ENCODE measurements at regions not wholly inside any gene's neighbourhood (a gene's known extent, or its start where the extent isn't known, plus 50 kb on each side); places are given as distances from the start of the nearest gene placed in this dataset.
"Not testable (repeated sequence)": the region's sequence is repeated elsewhere in the genome, so short reads cannot be mapped to it uniquely, and the experiment has no call there.

- no peak for DNase-seq (ENCODE audit: extremely low read depth in 1 of 11, low read depth in 9 of 11, low spot score in 4 of 11)
Measured at GRCh38 chr16:86733546-86734254, 155.4 kb downstream of the FOXL1 start.

DNA sequence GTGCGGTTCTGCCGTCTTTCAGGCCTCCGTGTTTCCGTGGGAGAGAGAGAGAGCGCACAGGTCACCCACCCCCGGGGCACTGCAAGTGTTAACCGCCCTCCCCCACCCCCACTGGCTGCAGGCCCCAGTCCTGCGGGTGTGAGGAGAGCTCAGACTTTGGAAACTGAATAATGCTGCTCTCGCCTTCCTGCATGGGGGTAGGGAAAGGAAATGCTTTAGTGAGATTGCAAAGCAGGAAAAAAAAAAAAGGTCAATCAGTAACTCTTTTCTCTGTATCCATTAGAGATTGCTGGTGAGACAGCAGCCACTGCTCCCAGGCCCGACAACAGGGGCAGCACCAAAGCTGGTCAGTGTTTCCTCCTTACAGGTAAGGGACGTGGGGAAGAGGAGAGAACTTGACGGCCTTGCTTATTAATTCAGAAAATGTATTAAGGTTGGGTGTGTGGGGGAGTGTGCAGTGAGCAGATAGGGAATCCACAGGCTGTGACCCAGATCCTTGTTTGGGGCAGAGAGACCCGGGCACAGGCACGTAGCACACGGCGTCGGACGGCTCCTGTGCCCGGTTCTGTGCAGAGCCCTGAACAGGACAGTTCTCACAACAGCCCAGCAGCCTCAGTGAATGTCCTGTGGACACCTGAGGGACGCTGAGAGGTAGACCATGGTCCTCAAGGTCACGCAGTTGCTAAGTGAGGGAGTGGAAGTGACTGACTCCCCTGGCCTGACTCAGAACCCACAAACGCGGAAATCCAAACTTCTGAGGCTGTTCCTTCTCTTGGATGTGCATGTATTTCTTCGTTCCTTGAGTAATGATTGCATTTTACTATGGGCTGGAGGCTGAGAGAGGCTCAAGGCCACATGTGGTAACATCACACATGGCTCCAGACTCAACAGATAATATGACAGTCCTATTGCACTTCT is 156.5 kb downstream of the FOXL1 start:
- peak in 2 of 11 donors; percentile 19 to 43 for DNase-seq (ENCODE audit: extremely low read depth in 1 of 11, low read depth in 9 of 11, low spot score in 4 of 11)

GRCh38 chr16:86735727-86736126 is 157.4 kb downstream of the FOXL1 start:
- no peak for DNase-seq (ENCODE audit: extremely low read depth in 1 of 11, low read depth in 9 of 11, low spot score in 4 of 11)

GRCh38 chr16:86736502-86736901 is 158.2 kb downstream of the FOXL1 start:
- no peak for DNase-seq (ENCODE audit: extremely low read depth in 1 of 11, low read depth in 9 of 11, low spot score in 4 of 11)

GRCh38 chr16:86737083-86737482 is 158.7 kb downstream of the FOXL1 start:
- no peak for DNase-seq (ENCODE audit: extremely low read depth in 1 of 11, low read depth in 9 of 11, low spot score in 4 of 11)

DNA sequence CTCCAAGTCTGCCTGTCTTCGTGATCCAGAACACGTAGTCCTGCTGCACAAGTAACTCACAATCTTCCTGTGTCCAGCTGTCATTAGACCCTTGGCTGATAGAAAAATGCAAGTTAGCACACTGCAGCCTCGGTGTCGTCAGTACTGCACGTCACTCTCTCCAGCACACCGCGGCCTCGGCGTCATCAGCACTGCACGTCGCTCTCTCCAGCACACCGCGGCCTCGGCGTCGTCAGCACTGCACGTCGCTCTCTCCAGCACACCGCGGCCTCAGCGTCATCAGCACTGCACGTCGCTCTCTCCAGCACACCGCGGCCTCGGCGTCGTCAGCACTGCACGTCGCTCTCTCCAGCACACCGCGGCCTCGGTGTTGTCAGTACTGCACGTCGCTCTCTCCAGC is 160.0 kb downstream of the FOXL1 start:
- DNase-seq (ENCODE audit: extremely low read depth in 1 of 11, low read depth in 9 of 11, low spot score in 4 of 11): not testable (repeated sequence)

DNA sequence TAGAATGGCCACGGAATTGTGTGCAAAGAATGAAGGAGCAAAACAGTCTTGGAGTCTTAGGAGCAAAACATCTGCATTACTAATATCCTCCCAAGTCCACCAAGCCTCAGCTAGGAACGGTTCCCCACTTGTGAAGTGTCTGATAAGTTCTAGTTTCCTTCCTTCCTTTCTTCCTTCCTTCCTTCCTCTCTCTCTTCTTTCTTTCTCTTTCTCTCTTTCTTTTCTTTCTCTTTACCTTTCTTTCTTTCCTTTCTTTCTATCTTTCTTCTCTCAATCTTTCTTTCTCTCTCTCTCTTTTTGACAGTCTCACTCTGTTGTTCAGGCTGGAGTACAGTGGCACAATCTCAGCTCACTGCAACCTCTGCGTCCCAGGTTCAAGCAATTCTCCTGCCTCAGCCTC is 160.8 kb downstream of the FOXL1 start:
- no peak for DNase-seq (ENCODE audit: extremely low read depth in 1 of 11, low read depth in 9 of 11, low spot score in 4 of 11)

DNA sequence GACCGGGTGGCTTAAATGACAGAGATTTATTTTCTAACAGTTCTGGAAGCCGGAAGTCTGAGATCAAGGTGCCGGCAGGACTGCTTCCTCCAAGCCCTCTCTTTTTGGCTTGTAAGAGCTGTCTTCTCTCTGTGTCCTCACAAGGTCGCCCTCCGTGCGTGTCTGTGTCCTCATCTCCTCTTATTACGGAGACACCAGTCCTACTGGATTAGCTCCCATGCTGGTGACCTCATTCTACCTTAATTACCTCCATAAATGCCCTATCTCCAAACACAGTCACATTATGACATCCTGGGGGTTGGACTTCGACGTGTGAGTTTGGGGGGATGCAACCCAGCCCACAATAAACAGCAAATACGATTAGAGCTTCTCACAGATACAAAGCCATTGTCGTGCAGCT is 161.5 kb downstream of the FOXL1 start:
- DNase-seq (ENCODE audit: extremely low read depth in 1 of 11, low read depth in 9 of 11, low spot score in 4 of 11): no peak

DNA sequence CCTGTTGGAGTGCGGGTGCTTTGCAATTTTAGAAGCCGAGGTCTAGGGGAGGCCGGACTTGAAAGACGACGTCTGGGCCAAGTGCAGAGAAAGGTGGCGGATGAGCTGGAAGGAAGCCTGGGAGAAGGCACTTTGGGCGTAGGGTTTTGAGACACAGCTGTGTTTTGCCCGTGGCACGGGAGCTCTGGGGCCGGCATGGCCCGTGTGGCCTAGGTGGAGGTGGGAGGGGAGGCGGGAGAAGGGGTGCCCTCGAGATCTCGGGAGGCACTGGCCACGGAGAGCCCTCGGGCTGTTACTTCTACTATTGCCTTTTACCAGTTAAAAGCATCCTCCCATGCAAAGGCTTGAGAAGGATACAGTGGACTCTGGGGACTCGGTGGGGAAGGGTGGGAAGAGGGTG is 161.9 kb downstream of the FOXL1 start:
- no peak for DNase-seq (ENCODE audit: extremely low read depth in 1 of 11, low read depth in 9 of 11, low spot score in 4 of 11)

- DNase-seq (ENCODE audit: extremely low read depth in 1 of 11, low read depth in 9 of 11, low spot score in 4 of 11): peak; percentile 66 to 86 (median 75)
Measured at GRCh38 chr16:86740906-86741799, 162.8 kb downstream of the FOXL1 start.

DNA sequence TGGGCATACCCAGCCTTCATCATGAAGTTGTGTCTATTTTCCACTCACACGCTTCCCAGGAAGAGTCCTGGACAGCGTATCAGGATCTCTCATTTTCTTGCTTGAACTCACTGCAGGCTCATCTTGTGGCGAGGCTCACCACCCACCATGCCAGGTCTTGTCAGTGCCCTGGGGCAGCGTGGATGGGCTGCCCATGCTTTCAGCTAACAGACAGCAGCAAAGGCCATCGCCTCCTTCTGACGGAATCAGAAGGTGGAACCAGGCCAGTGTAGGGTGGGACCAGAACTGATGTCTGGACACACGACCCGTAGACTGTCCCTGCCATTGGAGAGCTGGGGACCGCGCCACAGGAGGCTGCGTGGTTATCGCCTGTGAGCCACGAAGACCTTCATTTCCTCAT is 169.4 kb downstream of the FOXL1 start:
- DNase-seq (ENCODE audit: extremely low read depth in 1 of 11, low read depth in 9 of 11, low spot score in 4 of 11): no peak

GRCh38 chr16:86748652-86749051 is 170.3 kb downstream of the FOXL1 start:
- DNase-seq (ENCODE audit: extremely low read depth in 1 of 11, low read depth in 9 of 11, low spot score in 4 of 11): no peak

- DNase-seq (ENCODE audit: extremely low read depth in 1 of 11, low read depth in 9 of 11, low spot score in 4 of 11): no peak
Measured at GRCh38 chr16:86751076-86752030, 173.0 kb downstream of the FOXL1 start.

DNA sequence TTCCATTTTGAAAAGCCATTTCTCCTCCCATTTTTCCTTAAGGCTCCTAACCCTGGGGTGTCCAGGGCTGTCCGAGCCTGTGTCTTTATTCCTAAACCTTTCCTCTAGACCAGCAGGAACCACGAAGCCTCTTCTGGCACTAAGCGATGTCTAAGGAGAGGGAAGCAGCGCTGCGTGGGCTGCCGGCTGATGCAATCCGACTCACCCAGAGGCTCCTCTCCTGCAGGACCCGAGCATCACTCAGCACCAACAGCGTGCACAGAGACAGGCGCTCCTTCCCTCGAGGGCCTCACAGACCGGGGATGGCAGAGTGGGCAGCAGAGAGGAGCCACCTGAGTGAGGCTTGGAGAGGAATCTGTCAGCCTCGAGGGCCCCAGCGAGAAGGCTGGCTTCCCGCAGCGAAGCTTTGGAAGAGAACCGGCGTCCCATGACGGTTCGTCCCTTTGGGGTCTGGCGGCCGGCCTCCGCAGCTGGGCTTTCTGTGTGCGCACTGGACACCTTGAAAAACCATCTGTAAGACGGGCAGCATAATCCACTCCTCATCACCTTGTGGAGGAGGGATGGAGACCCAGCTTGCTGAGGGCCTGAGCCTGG is 174.3 kb downstream of the FOXL1 start:
- DNase-seq (ENCODE audit: extremely low read depth in 1 of 11, low read depth in 9 of 11, low spot score in 4 of 11): no peak

DNA sequence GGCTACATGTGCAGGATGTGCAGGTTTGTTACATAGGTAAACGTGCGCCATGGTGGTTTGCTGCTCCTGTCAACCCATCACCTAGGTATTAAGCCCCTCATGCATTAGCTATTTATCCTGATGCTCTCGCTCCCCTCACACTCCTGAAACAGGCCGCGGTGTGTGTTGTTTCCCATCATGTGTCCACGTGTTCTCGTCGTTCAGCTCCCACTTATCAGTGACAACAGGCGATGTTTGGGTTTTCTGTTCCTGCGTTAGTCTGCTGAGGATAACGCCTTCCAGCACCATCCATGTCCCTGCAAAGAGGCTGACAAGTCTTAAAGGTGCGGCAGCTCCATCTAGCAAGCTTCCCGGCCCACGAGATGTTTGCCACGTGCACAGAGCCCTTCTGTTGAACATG is 175.1 kb downstream of the FOXL1 start:
- no peak for DNase-seq (ENCODE audit: extremely low read depth in 1 of 11, low read depth in 9 of 11, low spot score in 4 of 11)

DNA sequence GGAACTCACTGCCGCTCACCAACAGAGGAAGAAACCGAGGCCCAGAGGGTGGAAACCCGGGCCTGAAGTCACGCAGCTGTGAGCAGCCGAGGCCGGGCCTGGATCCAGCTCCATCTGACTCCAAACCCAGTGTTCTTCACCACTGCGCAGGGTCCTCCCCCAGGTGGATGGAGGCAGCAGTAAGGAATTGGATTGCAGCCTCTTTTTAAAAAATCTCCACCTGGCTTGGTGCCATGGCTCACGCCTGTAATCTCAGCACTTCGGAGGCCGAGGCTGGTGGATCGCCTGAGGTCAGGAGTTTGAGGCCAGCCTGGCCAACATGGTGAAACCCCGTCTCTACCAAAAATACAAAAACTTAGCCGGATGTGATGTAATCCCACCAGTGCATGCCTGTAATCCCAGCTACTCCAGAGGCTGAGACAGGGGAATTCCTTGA is 177.2 kb downstream of the FOXL1 start:
- DNase-seq (ENCODE audit: extremely low read depth in 1 of 11, low read depth in 9 of 11, low spot score in 4 of 11): no peak

GRCh38 chr16:86756882-86757703 is 178.7 kb downstream of the FOXL1 start:
- DNase-seq (ENCODE audit: extremely low read depth in 1 of 11, low read depth in 9 of 11, low spot score in 4 of 11): no peak
